Dermis blood vessel endothelial cell (primary cell): ENCODE measurements at regions not wholly inside any gene's neighbourhood (a gene's known extent, or its start where the extent isn't known, plus 50 kb on each side); places are given as distances from the start of the nearest gene placed in this dataset.

ENCODE experiments used
- DNase-seq: peaks from one replicate; pipeline ENCODE4 v3.0.0; 2010

GRCh38 chr19:28971049-28971448 lies 241.9 kb downstream of the UQCRFS1 start:
- no peak for DNase-seq

GRCh38 chr19:28968721-28969120 lies 244.2 kb downstream of the UQCRFS1 start:
- no peak for DNase-seq

GRCh38 chr19:28966737-28967399 lies 246.1 kb downstream of the UQCRFS1 start:
- DNase-seq, result no peak

DNA sequence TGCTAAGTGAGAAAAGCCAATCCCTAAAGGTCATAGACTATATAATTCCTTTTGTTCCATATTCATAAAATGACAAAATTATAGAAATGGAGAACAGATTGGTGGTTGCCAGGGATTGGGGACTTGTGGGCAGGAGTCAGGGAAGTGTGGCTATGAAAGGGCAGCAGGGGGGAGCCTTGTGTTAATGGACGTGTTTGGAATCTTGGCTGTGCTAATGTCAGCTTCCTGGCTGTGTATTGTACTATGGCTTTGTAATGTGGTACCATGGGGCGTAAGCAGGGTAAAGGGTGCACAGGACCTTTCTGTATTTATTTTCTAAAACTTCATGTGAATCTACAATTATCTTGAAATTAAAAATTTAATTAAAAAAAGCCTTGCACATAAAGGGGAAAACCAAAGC lies 248.5 kb downstream of the UQCRFS1 start:
- DNase-seq, result no peak

GRCh38 chr19:28963486-28964250 lies 249.3 kb downstream of the UQCRFS1 start:
- DNase-seq, result no peak

DNA sequence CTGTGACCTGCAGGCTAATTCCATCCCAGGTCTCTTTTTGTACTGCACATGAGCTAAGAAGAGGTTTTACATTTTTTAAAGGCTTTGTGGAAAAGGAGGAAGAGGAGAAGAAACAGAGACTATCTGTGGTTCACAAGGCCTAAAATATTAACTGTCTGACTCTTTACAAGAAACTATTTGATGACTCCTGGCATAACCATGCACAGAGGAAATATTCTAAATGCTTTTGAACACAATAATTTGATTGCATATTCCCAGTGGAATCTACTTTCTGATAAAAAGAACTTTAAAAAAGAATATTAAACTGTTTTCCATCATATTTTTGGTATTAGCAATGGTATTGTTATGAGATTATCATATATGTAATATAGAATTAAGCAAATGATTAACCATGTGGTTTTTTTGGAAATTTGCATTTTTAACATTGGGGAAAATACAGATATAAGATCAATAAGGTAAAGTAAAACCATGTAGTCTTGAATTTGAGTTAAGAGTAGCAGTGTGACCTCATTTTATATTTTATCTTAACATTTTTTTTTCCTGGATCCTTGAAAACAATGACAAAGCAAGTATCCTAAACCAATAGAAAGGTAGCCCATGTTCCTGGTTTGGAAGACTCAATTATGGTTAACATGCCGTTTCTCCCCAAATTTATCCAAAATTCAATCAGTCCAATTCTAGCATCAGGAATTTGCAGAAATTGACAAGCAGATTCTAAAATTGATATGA lies 251.0 kb downstream of the UQCRFS1 start:
- DNase-seq, result no peak

DNA sequence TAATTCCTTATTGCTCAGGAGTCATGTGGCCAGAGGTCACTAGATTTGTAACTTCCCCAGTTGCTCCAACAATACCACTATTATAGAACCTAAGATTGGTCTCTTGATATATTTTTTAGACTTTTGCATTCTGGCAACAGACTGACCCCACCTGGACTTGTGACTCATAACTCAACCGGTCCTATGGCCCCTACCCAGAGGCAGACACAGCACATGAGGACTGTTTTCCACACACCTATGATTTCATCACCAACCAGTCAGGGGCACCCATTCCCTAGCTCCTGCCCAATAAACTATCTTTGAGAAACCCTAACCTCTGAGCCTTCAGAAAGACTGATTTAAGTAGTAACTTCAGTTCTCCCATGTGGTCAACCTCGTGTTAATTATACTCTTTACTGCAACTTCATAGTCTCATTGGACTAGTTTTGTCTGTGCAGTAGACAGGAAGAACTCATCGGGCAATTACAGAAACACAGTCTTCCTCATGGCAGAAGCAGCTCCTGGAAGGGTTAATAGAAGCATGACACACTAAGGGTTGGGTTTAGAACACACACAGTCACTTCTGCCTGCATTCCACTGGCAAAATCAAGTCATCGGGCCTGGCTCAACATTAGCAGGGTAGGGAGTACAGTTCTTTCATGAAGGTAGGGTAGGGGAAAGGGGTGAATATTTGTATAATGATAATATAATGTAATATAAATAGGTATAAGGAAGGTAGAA lies 251.8 kb downstream of the UQCRFS1 start:
- DNase-seq, result no peak

GRCh38 chr19:28960586-28960985 lies 252.4 kb downstream of the UQCRFS1 start:
- no peak for DNase-seq

DNA sequence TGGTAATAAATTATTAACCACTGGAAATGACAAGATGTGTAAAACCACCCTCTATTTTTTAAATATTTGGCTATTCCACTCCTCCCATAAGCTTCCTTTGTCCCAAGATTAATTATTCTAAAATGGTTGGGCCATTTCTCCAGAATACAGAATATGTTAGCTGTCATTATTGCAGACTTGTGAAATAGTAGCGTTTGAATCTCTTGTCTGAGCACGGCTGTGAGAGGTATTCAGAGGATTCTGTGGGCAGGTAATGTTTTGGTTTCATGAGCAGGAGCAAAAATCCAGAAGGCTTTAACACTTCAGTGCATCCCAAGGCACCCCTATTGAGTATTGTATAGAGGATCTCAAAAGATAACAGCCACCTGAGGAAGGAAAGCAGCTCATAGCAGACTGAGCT lies 256.0 kb downstream of the UQCRFS1 start:
- DNase-seq, result no peak

DNA sequence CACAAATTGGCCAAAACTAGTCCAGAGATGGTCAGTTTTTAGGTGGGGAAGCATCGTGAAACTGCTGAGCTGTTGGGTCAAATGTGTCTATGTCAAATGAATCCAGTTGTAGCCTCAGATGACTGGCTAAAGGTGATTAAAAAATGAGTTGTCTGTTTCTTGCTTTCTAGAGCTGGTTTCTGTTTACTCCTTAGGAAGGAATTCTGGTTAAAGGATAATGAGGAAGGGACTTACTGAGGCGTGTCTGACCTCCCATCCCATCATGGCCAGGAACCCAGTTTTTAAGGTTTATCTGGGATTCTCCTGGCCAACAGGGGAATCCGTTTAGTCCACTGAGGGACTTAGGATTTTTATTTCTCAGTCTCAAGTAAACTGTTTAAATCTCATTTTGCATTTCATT lies 256.5 kb downstream of the UQCRFS1 start:
- no peak for DNase-seq

DNA sequence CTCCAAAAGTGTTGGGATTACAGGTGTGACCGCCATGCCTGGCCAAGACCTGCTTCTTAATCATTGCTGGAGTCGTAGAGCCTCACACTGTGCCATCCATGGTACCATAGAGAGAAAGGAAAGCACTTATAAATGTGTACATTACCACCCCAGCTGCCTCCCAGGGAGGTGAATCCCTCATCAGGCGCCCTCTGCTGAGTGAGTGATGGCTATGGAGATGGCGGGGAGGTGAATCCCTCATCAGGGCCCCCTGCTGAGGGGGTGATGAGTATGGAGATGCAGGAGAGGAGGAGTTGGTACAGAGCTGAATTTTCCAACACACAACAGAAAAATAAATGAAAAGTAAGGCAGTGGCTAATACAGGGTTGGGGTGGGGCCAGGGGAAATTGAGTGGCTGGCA lies 263.4 kb downstream of the UQCRFS1 start:
- DNase-seq, result no peak

DNA sequence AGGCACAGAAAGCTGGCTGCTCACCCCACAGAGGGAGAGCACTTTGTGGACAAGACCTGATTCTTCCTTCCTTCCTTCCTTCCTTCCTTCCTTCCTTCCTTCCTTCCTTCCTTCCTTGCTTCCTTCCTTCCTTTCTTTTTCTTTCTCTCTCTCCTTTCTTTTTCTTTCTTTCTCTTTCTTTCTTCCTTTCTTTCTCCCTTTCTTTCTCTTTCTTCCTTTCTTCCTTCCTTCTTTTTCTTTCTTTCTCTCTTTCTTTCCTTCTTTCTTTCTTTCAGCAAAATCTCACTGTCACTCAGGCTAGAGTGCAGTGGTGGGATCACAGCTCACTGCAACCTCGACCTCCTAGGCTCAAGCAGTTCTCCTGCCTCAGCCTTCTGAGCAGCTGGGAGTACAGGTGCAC lies 263.9 kb downstream of the UQCRFS1 start:
- no peak for DNase-seq

GRCh38 chr19:28948566-28948965 lies 264.4 kb downstream of the UQCRFS1 start:
- no peak for DNase-seq

- no peak for DNase-seq
These were observed 264.9 kb downstream of the UQCRFS1 start for GRCh38 chr19:28948026-28948425.

DNA sequence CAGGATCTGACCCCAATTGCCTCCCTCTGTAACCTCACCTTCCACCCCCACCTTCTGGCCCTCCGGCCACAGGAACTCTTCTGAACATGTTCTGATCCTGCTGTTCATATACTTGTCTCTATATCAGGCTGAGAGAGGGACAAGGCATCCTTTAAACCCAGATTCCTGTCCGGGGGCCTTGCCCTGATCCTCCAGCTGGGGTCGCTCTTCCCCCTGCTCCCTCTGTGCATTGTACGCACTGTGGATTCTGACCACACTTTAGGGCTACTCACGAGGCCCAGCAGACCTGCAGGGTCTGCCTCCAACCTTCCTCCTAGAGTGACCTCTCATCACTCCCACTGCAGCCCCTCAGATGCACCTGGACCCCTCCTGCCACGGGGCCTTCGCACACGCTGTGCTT lies 269.3 kb downstream of the UQCRFS1 start:
- no peak for DNase-seq

GRCh38 chr19:28941833-28942232 lies 271.1 kb downstream of the UQCRFS1 start:
- no peak for DNase-seq

DNA sequence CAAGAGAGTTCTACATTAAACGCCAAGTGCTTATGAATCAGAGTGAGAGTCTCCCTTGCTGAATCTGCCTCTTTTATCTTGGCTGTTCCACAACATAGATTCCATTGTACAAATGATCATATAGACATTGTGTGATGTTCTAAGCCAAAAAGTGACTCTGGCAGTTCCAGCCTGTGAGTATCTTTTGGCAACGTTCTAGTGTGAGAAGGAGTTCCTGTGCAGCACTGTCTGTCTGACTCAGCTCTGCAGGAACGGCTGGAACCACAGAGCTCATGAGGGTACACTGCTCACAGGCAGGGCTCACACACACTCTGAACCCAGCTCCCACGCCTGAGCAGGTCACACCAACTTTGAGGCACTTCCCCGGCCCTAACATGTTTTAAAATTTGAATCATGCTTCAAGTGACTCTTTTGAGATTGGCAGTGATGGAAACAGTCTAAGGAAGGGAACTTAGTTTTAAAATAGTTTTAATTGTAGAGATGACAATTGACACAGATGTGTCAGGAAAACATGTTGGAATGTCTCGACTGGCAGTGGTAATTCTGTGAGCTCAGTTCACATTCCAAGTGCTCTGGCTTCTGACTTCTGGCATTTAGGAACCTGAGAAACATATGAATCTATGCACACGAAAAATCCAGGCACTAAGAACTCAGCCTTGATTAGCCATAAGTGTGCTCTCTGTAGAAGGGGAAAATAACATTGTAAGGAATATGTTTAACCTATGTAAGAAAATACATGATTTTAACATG lies 272.0 kb downstream of the UQCRFS1 start:
- DNase-seq, result no peak

DNA sequence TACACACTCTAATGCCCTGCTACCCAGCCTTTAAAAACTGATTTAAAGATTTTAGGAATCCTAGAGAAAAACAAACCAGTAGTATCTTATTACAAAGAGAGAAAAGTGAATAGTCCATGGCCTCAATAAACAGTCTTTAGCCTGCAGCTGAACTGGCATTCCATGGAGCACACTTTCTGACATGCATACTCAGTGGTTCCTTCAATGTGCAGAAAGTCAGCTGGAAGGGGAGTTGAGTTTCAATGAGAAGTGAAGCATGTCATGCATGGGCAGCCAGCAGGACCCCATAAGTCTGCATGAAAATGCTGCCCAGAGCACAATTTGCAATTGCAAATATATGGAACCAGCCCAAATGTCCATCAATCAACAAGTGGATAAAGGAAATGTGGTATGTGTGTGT lies 273.7 kb downstream of the UQCRFS1 start:
- no peak for DNase-seq

DNA sequence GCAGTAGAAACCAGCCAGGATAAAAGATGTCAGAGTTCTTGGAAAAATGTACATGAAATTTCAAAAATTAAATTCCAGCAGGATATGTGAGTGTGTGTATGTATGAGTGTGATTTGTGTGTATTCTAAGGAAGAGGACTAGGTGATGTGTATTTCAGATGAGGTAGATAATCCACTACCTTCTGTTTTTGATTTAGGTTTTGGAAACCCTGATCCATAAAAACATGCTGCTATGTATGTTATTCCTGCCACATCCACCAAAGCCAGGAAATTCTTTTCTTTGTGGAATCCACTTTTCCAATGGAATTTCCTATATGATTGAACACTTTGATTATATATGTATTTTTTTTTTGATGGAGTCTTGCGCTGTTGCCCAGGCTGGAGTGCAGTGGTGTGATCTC lies 276.9 kb downstream of the UQCRFS1 start:
- DNase-seq, result no peak

GRCh38 chr19:28934631-28935030 lies 278.3 kb downstream of the UQCRFS1 start:
- DNase-seq, result no peak

GRCh38 chr19:28933039-28933438 lies 279.9 kb downstream of the UQCRFS1 start:
- no peak for DNase-seq

- DNase-seq, result no peak
These were observed 280.5 kb downstream of the UQCRFS1 start for GRCh38 chr19:28932446-28932845.
